Tibial artery (tissue), 4 donors: ENCODE measurements at regions not wholly inside any gene's neighbourhood (a gene's known extent, or its start where the extent isn't known, plus 50 kb on each side); places are given as distances from the start of the nearest gene placed in this dataset.
A peak's percentile ranks its signal among the peaks of the same experiment; 100 is the strongest.

ENCODE experiments used
- DNase-seq, 2 donors: peaks; one replicate each; pipeline ENCODE4 v3.0.0-alpha.2; 2019
- H3K27ac ChIP-seq, 2 donors: fragments of 200-600 bp; sonication (generic) in 1 of 2; 1 replicate in 1 of 2; 2 replicates in 1 of 2; pipeline ENCODE4 v1.5.1; 2018 to 2019; ENCODE audit warnings: mild to moderate bottlenecking in 1 of 2
- H3K27me3 ChIP-seq, 2 donors: fragments of 200-600 bp; sonication (generic) in 1 of 2; one replicate each; pipeline versions ENCODE4 v1.5.1 to v1.6.0; 2016 to 2019
- H3K36me3 ChIP-seq, 3 donors: fragments of 200-600 bp; sonication (generic) in 2 of 3; one replicate each; pipeline ENCODE4 v1.5.1; 2016 to 2019; ENCODE audit warnings: mild to moderate bottlenecking in 2 of 3
- H3K4me1 ChIP-seq, 4 donors: fragments of 200-600 bp; sonication (generic) in 2 of 4; 1 replicate in 3 of 4; 2 replicates in 1 of 4; pipeline ENCODE4 v1.5.1; 2016 to 2019
- H3K4me3 ChIP-seq, 2 donors: fragments of 200-600 bp; sonication (generic) in 1 of 2; 1 replicate in 1 of 2; 2 replicates in 1 of 2; pipeline ENCODE4 v1.5.1; 2018 to 2019; ENCODE audit warnings: mild to moderate bottlenecking in 2 of 2
- H3K9me3 ChIP-seq, 3 donors: fragments of 200-600 bp; sonication (generic) in 1 of 3; one replicate each; pipeline ENCODE4 v1.5.1; 2016 to 2019
- CTCF ChIP-seq, 2 experiments: fragments of 200-600 bp in 1 of 2; fragments of 450-650 bp in 1 of 2; IDR thresholded peaks; one replicate each; pipeline ENCODE4 v1.5.1; 2017 to 2019; ENCODE audit warnings: antibody characterized with exemption in 2 of 2, mild to moderate bottlenecking in 1 of 2, moderate library complexity in 1 of 2
- intact Hi-C: fragments of 100-400 bp; cut with DNase I; formaldehyde crosslinking; loops from one replicate; pipeline ENCODE4 v1.15.0; 2023; ENCODE audit warnings: low total_unique reads

- Histone ChIP-seq H3K27me3 (peaks cover 0 to 19% of the 10 kb centered on the region in 2 donors), H3K27ac (no peak overlapping the region), H3K36me3 (no peaks in the 10 kb centered on the region), H3K4me1 (no peaks in the 10 kb centered on the region), H3K9me3 (no peaks in the 10 kb centered on the region), H3K4me3 (no peak overlapping the region)
- intact Hi-C loops, result no loop called here
- DNase-seq, result no peak
- TF ChIP-seq CTCF (IDR thresholded peaks at IDR 0.05), result no peak
Observed at GRCh38 chr4:41815473-41815872, 66.9 kb upstream of the PHOX2B start.

- H3K27ac ChIP-seq, result no peak overlapping the region
- no peak overlapping the region for H3K4me3 ChIP-seq
- no peaks in the 10 kb centered on the region for H3K4me1 ChIP-seq
- no peaks in the 10 kb centered on the region for H3K9me3 ChIP-seq
- peaks cover 0 to 17% of the 10 kb centered on the region in 2 donors for H3K27me3 ChIP-seq
- peak in 1 of 2 experiments; percentile 4 for TF ChIP-seq CTCF (IDR thresholded peaks at IDR 0.05)
- no peaks in the 10 kb centered on the region for H3K36me3 ChIP-seq
- DNase-seq, result no peak
- intact Hi-C loops, result no loop called here
Observed at GRCh38 chr4:41814565-41814964, 66.0 kb upstream of the PHOX2B start.

- H3K4me1 ChIP-seq, result no peaks in the 10 kb centered on the region
- no peak overlapping the region for H3K4me3 ChIP-seq
- no peak for TF ChIP-seq CTCF (IDR thresholded peaks at IDR 0.05)
- DNase-seq, result no peak
- no peaks in the 10 kb centered on the region for H3K9me3 ChIP-seq
- H3K36me3 ChIP-seq, result no peaks in the 10 kb centered on the region
- intact Hi-C loops, result no loop called here
- no peak overlapping the region for H3K27ac ChIP-seq
- peaks cover 0 to 3% of the 10 kb centered on the region in 2 donors for H3K27me3 ChIP-seq
Observed at GRCh38 chr4:41806807-41807206, 58.3 kb upstream of the PHOX2B start.

- TF ChIP-seq CTCF (IDR thresholded peaks at IDR 0.05), result no peak
- Histone ChIP-seq H3K27ac (no peak overlapping the region), H3K4me3 (no peak overlapping the region), H3K27me3 (peaks cover 0 to 17% of the 10 kb centered on the region in 2 donors), H3K4me1 (no peaks in the 10 kb centered on the region), H3K36me3 (no peaks in the 10 kb centered on the region), H3K9me3 (no peaks in the 10 kb centered on the region)
- no peak for DNase-seq
- intact Hi-C loops, result no loop called here
Observed at GRCh38 chr4:41802590-41802989, 54.1 kb upstream of the PHOX2B start.

GRCh38 chr4:41799126-41799525 is 50.6 kb upstream of the PHOX2B start:
- Histone ChIP-seq H3K27ac (no peak overlapping the region), H3K4me1 (no peaks in the 10 kb centered on the region), H3K9me3 (no peaks in the 10 kb centered on the region), H3K27me3 (peaks cover 0 to 13% of the 10 kb centered on the region in 2 donors), H3K36me3 (no peaks in the 10 kb centered on the region), H3K4me3 (no peak overlapping the region)
- intact Hi-C loops, result no loop called here
- no peak for TF ChIP-seq CTCF (IDR thresholded peaks at IDR 0.05)
- no peak for DNase-seq
